ENCODE measurements at regions not wholly inside any gene's neighbourhood (a gene's known extent, or its start where the extent isn't known, plus 50 kb on each side); places are given as distances from the start of the nearest gene placed in this dataset.

GRCh38 chr9:95735701-95736100 is 139.8 kb upstream of the ERCC6L2 start:
- BruUV-seq (replicated peaks): no TSS peak
- Histone ChIP-seq H3K27ac (ENCODE audit: extremely low read depth, low read depth, low read length) (no peak overlapping the region), H3K9me3 (replicated peaks; ENCODE audit: control insufficient read depth, insufficient read depth, low read depth, low read length) (no peaks in the 10 kb centered on the region), H3K9ac (ENCODE audit: insufficient read depth in 1 of 2, low read depth in 2 of 2, low read length in 2 of 2) (no peak overlapping the region), H4K20me1 (replicated peaks; ENCODE audit: control insufficient read depth, insufficient read depth, low read length) (no peaks in the 10 kb centered on the region), H3K4me2 (ENCODE audit: insufficient read depth, low read length) (no peak overlapping the region), H3K4me1 (replicated peaks in 1 of 2; ENCODE audit: control insufficient read depth in 2 of 2, insufficient read depth in 2 of 2, low read length in 2 of 2) (no peaks in the 10 kb centered on the region), H3K36me3 (ENCODE audit: control insufficient read depth, insufficient read depth, low read length) (no peaks in the 10 kb centered on the region), H3K27me3 (ENCODE audit: control insufficient read depth in 2 of 2, insufficient read depth in 2 of 2, low read length in 2 of 2) (peaks cover 13 to 32% of the 10 kb centered on the region in 2 experiments; a peak in 4 of 5 replicates), H2AFZ (ENCODE audit: low read depth, low read length) (no peak overlapping the region), H3K79me2 (ENCODE audit: control insufficient read depth, insufficient read depth, low read length) (no peaks in the 10 kb centered on the region), H3K4me3 (no peak overlapping the region), H3K9me1 (ENCODE audit: control insufficient read depth, insufficient read depth, low read length) (no peaks in the 10 kb centered on the region)
- CTCF ChIA-PET (ENCODE audit: low intra/inter-chr PET ratio): no interaction called here
- FAIRE-seq: no peak
- TF ChIP-seq ZNF639 (CRISPR knock-in tag; conservative IDR thresholded peaks at IDR 0.05 in 1 of 2, IDR thresholded peaks at IDR 0.05 in 1 of 2) (no peak), ZNF253 (CRISPR knock-in tag; conservative IDR thresholded peaks at IDR 0.05) (no peak), VEZF1 (CRISPR knock-in tag; IDR thresholded peaks at IDR 0.05) (no peak), GTF2A2 (tag; IDR thresholded peaks at IDR 0.05) (no peak), SMAD4 (CRISPR knock-in tag; conservative IDR thresholded peaks at IDR 0.05) (no peak), GTF2F1 (IDR thresholded peaks at IDR 0.05; ENCODE audit: low read depth, low read length) (no peak), ZNF830 (CRISPR knock-in tag; IDR thresholded peaks at IDR 0.05) (no peak), CXXC5 (CRISPR knock-in tag; IDR thresholded peaks at IDR 0.05) (no peak), PCBP1 (IDR thresholded peaks at IDR 0.05; ENCODE audit: low read depth, low read length, poor library complexity, severe bottlenecking) (no peak), EZH2 (IDR thresholded peaks at IDR 0.05; ENCODE audit: borderline replicate concordance, low read depth, low read length) (no peak), FOXJ2 (tag; IDR thresholded peaks at IDR 0.05) (no peak), PHTF2 (CRISPR knock-in tag; IDR thresholded peaks at IDR 0.05) (no peak)
- POLR2A ChIA-PET: interaction anchor here (0.6 to 0.9 kb wide), 2 partner anchors 25 to 368 kb away, joined by 3 read pairs; no protein-coding TSS in a partner anchor
- intact Hi-C loops (cut with micrococcal nuclease): no loop called here
- in situ Hi-C loops (cut with MboI): no loop called here
- ATAC-seq: no peak
- no peak for DNase-seq (ENCODE audit: extremely low read depth in 1 of 4, low spot score in 3 of 4)
- 0% methylated on average over 1 of the region's 1 CpG for WGBS (ENCODE audit: insufficient coverage, low coverage, missing lambda C conversion rate)

Measured in K562 (cell line).